ENCODE measurements at regions not wholly inside any gene's neighbourhood (a gene's known extent, or its start where the extent isn't known, plus 50 kb on each side); places are given as distances from the start of the nearest gene placed in this dataset.

GRCh38 chr5:161112371-161112770, 260.4 kb upstream of the ATP10B start:
- TF ChIP-seq CTCF (optimal IDR thresholded peaks at IDR 0.05 in 1 of 3, IDR thresholded peaks at IDR 0.05 in 1 of 3, conservative IDR thresholded peaks at IDR 0.05 in 1 of 3; ENCODE audit: extremely low read depth in 1 of 3, insufficient read depth in 2 of 3, low read length in 3 of 3) = no peak
- TF ChIP-seq EZH2 (IDR thresholded peaks at IDR 0.05; ENCODE audit: low read length) = no peak

Measured in keratinocyte (primary cell).